ENCODE measurements at regions not wholly inside any gene's neighbourhood (a gene's known extent, or its start where the extent isn't known, plus 50 kb on each side); places are given as distances from the start of the nearest gene placed in this dataset.

- no peak for DNase-seq
These were observed 60.2 kb upstream of the ZKSCAN2 start for GRCh38 chr16:25317732-25318316.

GRCh38 chr16:25311950-25312349 lies 54.3 kb upstream of the ZKSCAN2 start:
- no peak for DNase-seq

GRCh38 chr16:25311039-25311438 lies 53.4 kb upstream of the ZKSCAN2 start:
- no peak for DNase-seq
